Gastroesophageal sphincter (tissue), 3 donors: ENCODE measurements at regions not wholly inside any gene's neighbourhood (a gene's known extent, or its start where the extent isn't known, plus 50 kb on each side); places are given as distances from the start of the nearest gene placed in this dataset.

Source experiments
- EP300 ChIP-seq: sonication (generic); formaldehyde crosslinking; IDR thresholded peaks from one replicate; pipeline ENCODE4 v1.6.1; 2017; ENCODE audit warnings: antibody characterized with exemption, mild to moderate bottlenecking
- POLR2AphosphoS5 ChIP-seq: sonication (generic); formaldehyde crosslinking; IDR thresholded peaks from one replicate; pipeline ENCODE4 v1.6.1; 2017; ENCODE audit warnings: antibody characterized with exemption
- TF ChIP-seq, protein P1 (sequence below), 4 experiments: fragments of 200-600 bp in 2 of 4; fragments of 450-650 bp in 2 of 4; sonication (generic) in 1 of 4; IDR thresholded peaks; one replicate each; pipeline ENCODE4 v1.5.1; 2017 to 2019; ENCODE audit warnings: antibody characterized with exemption in 4 of 4, mild to moderate bottlenecking in 2 of 4, moderate library complexity in 2 of 4

DNA sequence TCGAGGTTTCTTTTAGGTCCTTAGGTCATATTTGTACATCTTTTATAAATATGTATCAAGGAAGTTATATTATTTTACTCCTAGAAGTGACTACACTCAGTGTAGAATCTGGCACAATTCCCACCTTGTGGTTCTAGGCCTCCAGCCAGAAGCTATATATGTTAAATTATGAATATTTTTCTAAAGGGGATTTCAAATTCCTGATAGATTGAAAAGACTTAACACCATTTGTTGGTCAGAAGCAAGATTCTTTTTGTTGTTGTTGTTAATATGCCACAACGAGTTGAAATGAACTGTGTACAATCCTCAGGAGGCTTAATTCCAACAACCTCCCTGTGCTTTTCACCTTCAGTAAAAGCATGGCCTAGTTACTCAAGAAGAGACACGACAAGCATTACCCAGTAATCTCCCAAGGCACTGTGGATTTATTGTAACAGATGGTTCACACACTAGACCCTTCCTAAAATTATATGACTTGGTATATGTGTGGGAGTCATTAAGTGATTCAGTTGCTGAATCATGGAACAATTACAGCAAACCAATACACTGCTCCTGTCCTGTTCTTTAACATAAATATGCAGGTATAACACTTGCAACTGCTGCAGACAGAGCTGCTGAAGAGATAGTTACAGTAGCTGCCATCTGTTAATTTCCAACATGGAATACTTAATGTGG lies 964.4 kb upstream of the GOT2 start:
- TF ChIP-seq POLR2AphosphoS5 (no peak), EP300 (no peak)
- TF ChIP-seq, protein P1, sequence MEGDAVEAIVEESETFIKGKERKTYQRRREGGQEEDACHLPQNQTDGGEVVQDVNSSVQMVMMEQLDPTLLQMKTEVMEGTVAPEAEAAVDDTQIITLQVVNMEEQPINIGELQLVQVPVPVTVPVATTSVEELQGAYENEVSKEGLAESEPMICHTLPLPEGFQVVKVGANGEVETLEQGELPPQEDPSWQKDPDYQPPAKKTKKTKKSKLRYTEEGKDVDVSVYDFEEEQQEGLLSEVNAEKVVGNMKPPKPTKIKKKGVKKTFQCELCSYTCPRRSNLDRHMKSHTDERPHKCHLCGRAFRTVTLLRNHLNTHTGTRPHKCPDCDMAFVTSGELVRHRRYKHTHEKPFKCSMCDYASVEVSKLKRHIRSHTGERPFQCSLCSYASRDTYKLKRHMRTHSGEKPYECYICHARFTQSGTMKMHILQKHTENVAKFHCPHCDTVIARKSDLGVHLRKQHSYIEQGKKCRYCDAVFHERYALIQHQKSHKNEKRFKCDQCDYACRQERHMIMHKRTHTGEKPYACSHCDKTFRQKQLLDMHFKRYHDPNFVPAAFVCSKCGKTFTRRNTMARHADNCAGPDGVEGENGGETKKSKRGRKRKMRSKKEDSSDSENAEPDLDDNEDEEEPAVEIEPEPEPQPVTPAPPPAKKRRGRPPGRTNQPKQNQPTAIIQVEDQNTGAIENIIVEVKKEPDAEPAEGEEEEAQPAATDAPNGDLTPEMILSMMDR (IDR thresholded peaks at IDR 0.05), result no peak
